Ectodermal cell (in vitro differentiated cells): ENCODE measurements at regions not wholly inside any gene's neighbourhood (a gene's known extent, or its start where the extent isn't known, plus 50 kb on each side); places are given as distances from the start of the nearest gene placed in this dataset.
"Not testable (repeated sequence)": the region's sequence is repeated elsewhere in the genome, so short reads cannot be mapped to it uniquely, and the experiment has no call there.

Source experiments
- H3K27ac ChIP-seq: 2 replicates; pipeline ENCODE4 v1.7.0; 2013; ENCODE audit warnings: mild to moderate bottlenecking, low read depth, low read length; ENCODE audit not compliant: insufficient read depth, poor library complexity, severe bottlenecking
- H3K27me3 ChIP-seq: 2 replicates; pipeline ENCODE4 v1.7.0; 2013; ENCODE audit warnings: mild to moderate bottlenecking, low read length; ENCODE audit not compliant: insufficient read depth, control insufficient read depth, poor library complexity, severe bottlenecking
- H3K36me3 ChIP-seq: one replicate; pipeline ENCODE4 v1.7.0; 2013; ENCODE audit warnings: low read length; ENCODE audit not compliant: control insufficient read depth, insufficient read depth
- H3K4me1 ChIP-seq: one replicate; pipeline ENCODE4 v1.7.0; 2013; ENCODE audit warnings: low read length; ENCODE audit not compliant: control insufficient read depth, insufficient read depth
- H3K4me3 ChIP-seq: 2 replicates; pipeline ENCODE4 v1.7.0; 2013; ENCODE audit warnings: low read depth, low read length, control low read depth; ENCODE audit not compliant: insufficient read depth
- H3K9me3 ChIP-seq: 2 replicates; pipeline ENCODE4 v1.7.0; 2013; ENCODE audit warnings: mild to moderate bottlenecking, low read length, moderate library complexity; ENCODE audit not compliant: control insufficient read depth
- WGBS, 2 experiments: methylation state at CpG; one replicate each; pipeline ENCODE4 v1.1.7; 2013; ENCODE audit warnings: missing lambda C conversion rate in 2 of 2; 5-methylcytosine and 5-hydroxymethylcytosine counted together

DNA sequence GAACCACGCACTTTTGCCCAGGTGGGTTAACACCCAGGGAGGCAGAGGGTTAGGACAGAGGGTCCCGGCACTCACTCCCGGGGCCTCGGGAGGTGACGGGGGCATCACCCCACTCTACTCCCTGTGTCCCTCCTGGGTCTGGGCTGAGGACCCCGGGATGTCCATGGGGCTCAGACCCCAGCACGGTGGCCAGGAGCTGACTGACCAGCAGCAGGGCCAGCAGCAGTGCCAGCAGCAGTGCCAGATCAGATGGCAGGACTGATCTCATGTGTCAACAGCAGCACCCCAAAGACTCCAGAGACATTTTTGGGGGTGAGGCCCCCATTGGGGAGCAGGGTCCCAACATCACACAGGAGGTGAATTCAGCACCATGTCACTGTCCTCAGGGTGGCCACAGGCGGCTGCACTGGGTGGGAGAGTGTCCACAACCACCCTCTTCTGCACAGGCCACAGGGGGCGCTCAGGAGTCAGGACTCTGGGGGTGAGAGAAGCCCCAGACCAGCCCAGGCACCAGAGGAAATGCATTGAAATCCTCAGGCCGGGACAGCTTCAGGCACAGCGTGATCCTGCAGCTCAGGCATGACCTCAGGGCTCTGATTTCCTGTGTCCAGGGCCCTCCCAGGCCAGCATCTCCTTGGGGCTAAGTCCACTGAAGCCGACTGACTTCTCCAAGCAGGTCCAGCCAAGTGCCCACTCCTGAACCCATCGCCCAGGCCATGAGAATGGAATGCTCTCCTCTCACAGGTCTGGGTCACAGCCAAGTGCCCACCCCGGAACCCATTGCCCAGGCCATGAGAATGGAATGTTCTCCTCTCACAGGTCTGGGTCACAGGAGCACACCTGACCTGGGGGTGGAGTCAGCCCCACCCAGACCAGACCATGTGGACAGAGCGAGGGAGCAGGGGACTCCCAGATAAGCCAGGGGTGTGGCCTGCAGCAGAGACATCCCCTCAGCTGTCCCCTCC is 87.2 kb upstream of the SFSWAP start:
- H3K36me3 ChIP-seq, H3K27ac ChIP-seq, H3K9me3 ChIP-seq, H3K4me3 ChIP-seq: not testable (repeated sequence)
- H3K4me1 ChIP-seq: peaks cover 15% of the 10 kb centered on the region
- peaks cover 18% of the 10 kb centered on the region for H3K27me3 ChIP-seq
- WGBS, 2 experiments: 87 to 90% methylated on average over 14 to 15 of the region's 15 CpGs

DNA sequence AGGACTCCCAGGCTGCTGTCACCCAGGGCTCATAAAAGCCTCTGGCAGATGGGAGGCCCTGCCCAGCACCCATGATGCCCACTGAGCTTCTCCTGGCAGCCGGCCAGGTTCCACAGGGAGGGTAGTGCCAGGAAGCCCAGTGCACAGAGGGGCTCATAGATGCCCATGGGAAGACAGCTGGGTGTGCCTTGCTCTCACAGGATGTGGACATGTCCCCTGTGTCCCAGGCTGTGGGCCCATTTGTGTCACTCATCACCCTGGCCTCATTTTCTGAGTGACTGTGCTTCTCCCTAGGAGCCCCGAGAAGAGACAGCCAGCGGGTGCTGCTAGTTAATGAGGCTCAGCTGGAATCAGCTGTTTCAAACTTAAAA is 86.5 kb upstream of the SFSWAP start:
- peaks cover 15% of the 10 kb centered on the region for H3K4me1 ChIP-seq
- peaks cover 22% of the 10 kb centered on the region for H3K27me3 ChIP-seq
- not testable (repeated sequence) for H3K4me3 ChIP-seq, H3K36me3 ChIP-seq, H3K27ac ChIP-seq, H3K9me3 ChIP-seq
- 32 to 35% methylated on average over 3 of the region's 3 CpGs for WGBS, 2 experiments

DNA sequence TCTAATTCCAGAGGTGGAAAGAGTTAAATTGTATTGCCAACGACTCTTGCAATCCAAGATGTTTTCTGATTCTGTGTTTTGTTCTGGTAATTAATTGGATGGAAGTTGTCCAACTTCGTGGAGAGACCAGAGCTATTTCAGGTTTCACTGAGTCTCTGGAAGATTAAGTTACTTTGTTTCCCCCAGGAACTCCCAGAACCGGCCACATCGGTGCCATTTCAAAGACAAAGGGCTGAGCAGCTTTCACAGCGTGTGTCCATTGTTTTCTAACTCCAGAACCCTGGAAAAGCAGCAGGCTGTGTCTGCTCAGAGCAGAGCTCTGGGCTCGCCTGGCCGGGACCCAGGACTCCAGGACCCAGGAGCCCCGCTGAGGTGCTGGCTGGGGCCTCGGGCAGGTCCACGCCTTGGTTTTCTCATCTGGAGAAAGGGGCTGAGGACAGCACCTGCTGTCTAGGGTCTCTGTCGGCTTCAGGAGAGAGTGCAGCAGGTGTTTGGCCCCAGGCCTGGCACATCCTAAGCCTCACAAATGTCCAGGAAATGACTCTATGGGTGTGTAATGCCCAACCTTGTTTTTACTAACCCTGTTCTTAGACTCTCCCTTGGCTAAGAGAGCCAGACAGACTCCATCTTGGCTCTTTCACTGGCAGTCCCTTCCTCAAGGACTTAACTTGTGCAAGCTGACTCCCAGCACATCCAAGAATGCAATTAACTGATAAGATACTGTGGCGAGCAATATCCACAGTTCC is 86.0 kb upstream of the SFSWAP start:
- not testable (repeated sequence) for H3K4me3 ChIP-seq, H3K27ac ChIP-seq, H3K9me3 ChIP-seq, H3K36me3 ChIP-seq
- Histone ChIP-seq H3K4me1 (peaks cover 15% of the 10 kb centered on the region), H3K27me3 (peaks cover 22% of the 10 kb centered on the region)
- 10 to 12% methylated on average over 12 of the region's 12 CpGs for WGBS, 2 experiments

DNA sequence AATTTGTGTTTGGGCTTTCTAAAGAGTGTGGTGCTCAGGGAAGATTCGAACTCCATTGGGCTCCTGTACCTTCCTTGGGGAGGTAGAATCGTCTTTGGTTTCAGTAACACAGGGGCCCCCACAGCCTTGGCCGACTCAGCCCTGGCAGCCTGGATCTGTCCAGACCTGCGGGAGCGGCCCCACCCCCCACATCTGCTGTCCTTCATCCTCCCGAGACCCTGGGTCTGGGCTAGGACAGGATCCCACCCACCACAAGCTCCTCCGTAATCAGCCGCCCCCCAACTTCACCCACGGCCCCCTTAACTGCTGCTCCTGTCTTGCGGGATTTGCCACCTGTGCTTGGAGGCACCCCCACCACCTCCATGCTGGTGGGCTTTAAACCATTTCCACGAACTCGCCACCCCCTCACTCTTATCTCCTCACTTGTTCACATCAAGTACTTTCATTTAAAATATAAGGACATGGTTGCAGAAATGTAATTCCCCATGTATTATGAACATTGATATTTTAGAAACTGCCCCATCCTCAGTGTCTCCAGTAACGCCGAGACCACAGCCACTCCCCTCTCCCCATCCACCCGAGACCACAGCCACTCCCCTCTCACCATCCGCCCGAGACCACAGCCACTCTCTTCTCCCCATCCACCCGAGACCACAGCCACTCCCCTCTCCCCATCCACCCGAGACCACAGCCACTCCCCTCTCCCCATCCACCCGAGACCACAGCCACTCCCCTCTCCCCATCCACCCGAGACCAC is 84.7 kb upstream of the SFSWAP start:
- peaks cover 15% of the 10 kb centered on the region for H3K4me1 ChIP-seq
- peaks cover 22% of the 10 kb centered on the region for H3K27me3 ChIP-seq
- 77 to 80% methylated on average over 19 of the region's 21 CpGs for WGBS, 2 experiments
- not testable (repeated sequence) for H3K27ac ChIP-seq, H3K36me3 ChIP-seq, H3K9me3 ChIP-seq, H3K4me3 ChIP-seq

DNA sequence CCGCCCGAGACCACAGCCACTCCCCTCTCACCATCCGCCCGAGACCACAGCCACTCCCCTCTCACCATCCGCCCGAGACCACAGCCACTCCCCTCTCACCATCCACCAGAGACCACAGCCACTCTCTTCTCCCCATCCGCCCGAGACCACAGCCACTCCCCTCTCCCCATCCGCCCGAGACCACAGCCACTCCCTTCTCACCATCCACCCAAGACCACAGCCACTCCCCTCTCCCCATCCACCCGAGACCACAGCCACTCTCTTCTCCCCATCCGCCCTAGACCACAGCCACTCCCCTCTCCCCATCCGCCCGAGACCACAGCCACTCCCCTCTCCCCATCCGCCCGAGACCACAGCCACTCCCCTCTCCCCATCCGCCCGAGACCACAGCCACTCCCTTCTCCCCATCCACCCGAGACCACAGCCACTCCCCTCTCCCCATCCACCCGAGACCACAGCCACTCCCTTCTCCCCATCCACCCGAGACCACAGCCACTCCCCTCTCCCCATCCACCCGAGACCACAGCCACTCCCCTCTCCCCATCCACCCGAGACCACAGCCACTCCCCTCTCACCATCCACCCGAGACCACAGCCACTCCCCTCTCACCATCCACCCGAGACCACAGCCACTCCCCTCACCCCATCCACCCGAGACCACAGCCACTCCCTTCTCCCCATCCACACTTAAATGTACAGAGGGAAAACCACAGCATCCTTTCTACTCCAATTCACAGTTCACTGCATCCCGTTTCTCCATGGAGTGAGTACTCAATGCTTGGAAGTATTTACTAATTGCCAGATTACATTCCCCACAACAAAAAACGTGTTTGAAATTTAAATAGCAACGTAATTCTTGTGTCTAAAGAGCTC is 83.5 kb upstream of the SFSWAP start:
- not testable (repeated sequence) for H3K4me3 ChIP-seq, H3K9me3 ChIP-seq, H3K4me1 ChIP-seq, H3K27ac ChIP-seq, H3K36me3 ChIP-seq
- WGBS, 2 experiments: 45 to 49% methylated on average over 17 to 19 of the region's 29 CpGs
- peaks cover 22% of the 10 kb centered on the region for H3K27me3 ChIP-seq

DNA sequence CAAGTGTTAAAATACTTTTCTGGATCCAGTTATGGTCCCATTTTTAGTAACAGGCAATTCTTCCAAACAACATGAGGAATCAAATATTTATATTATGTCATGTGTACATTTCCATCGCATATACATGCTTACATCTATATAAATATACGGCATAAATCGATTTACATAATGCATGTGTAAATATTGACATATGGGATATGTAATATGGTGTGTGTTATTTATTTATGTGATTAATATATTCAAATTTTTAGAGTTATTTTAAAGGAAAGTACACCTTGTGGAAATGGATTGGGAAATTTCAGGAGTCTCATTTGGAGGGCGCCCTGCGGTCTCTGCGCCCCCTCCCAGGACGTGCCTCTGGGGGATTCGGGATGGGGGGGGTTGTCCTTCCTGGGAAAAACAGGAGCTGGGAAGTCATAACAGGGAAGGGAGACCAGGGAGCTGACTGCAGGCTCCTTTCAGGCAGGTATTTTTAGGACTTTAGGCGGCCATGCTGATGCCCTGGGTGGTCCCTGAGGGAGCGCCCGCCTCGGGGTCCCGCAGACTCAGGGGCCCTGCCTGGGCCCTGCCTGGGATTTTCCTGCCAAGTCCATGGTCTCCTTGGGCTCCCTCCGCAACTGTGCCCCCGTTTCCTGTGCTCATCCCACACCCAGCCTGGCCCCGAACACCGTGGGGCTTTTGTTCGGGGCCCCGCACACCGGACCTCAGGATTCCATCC is 82.7 kb upstream of the SFSWAP start:
- Histone ChIP-seq H3K4me1 (peaks cover 5% of the 10 kb centered on the region), H3K36me3 (no peaks in the 10 kb centered on the region), H3K9me3 (no peaks in the 10 kb centered on the region), H3K4me3 (no peak overlapping the region), H3K27ac (no peak overlapping the region), H3K27me3 (peaks cover 22% of the 10 kb centered on the region)
- WGBS, 2 experiments: 37 to 38% methylated on average over 17 of the region's 20 CpGs

DNA sequence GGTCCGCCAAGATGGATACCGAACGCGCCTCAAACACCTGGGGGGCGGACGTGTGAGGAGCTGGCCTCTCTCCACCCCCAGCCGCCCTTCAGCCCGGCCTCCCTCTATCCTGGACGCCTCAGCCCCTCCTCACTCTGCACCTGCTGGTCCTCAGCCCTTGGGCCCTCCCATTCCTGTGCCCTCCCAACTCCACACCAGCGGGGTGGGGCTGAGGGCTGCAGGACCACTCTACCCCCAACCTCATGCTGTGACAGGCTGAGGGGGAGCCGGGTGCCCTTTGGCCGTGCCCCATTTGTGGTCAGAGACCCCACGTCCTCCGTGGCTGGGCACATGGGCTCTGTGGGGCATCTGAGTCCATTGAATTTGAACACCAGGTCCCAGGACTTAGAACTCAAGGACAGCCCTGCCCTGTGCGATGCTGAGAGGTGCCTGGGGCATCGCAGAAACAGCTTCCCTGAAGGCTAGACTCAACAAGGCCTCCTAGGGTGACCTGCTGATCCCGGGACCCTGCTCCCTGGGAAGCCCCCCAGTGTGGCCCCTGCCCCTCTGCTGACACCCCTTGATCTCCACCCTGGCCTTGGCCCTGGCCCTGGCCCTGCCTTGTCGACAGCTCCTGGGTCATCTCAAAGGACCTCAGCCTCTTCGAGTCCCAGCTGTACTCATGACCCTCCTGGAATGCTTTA is 82.0 kb upstream of the SFSWAP start:
- H3K27ac ChIP-seq: no peak overlapping the region
- H3K4me3 ChIP-seq: no peak overlapping the region
- peaks cover 22% of the 10 kb centered on the region for H3K27me3 ChIP-seq
- H3K36me3 ChIP-seq: no peaks in the 10 kb centered on the region
- peaks cover 5% of the 10 kb centered on the region for H3K4me1 ChIP-seq
- no peaks in the 10 kb centered on the region for H3K9me3 ChIP-seq
- 50 to 52% methylated on average over 19 of the region's 19 CpGs for whole genome bisulfite sequencing, 2 experiments

DNA sequence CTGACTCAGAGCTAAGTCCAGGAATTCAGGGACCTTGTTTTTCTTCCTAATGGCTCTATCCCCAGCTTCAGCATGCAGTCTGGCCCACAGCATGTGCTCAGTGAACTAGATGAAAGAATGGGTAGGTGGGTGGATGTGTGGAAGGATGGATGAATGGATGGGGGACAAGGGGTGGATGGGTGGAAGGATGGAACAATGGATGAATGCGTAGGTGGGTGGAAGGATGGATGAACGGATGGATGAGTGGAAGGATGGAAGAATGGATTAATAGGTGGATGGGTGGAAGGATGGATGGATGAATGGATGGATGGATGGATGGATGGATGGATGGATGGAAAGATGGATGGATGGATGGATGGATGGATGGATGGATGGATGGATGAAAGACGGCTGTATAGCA is 79.7 kb upstream of the SFSWAP start:
- WGBS, 2 experiments: 88 to 92% methylated on average over 2 of the region's 3 CpGs
- Histone ChIP-seq H3K27me3 (peaks cover 22% of the 10 kb centered on the region), H3K4me3 (no peak overlapping the region)

More for the DNA sequence above, 79.7 kb upstream of the SFSWAP start:
- no peaks in the 10 kb centered on the region for H3K36me3 ChIP-seq
- H3K4me1 ChIP-seq: no peaks in the 10 kb centered on the region
- H3K9me3 ChIP-seq: no peaks in the 10 kb centered on the region
- no peak overlapping the region for H3K27ac ChIP-seq
